GM19463 (cell line): ENCODE measurements at regions not wholly inside any gene's neighbourhood (a gene's known extent, or its start where the extent isn't known, plus 50 kb on each side); places are given as distances from the start of the nearest gene placed in this dataset.
"Not testable (repeated sequence)": the region's sequence is repeated elsewhere in the genome, so short reads cannot be mapped to it uniquely, and the experiment has no call there.

Experiments
- ATAC-seq: cut with Tn5 transposase; IDR thresholded peaks from one replicate; pipeline ENCODE4 v1.9.1; 2021; ENCODE audit warnings: mild to moderate bottlenecking, moderate library complexity; ENCODE audit not compliant: unreplicated experiment

DNA sequence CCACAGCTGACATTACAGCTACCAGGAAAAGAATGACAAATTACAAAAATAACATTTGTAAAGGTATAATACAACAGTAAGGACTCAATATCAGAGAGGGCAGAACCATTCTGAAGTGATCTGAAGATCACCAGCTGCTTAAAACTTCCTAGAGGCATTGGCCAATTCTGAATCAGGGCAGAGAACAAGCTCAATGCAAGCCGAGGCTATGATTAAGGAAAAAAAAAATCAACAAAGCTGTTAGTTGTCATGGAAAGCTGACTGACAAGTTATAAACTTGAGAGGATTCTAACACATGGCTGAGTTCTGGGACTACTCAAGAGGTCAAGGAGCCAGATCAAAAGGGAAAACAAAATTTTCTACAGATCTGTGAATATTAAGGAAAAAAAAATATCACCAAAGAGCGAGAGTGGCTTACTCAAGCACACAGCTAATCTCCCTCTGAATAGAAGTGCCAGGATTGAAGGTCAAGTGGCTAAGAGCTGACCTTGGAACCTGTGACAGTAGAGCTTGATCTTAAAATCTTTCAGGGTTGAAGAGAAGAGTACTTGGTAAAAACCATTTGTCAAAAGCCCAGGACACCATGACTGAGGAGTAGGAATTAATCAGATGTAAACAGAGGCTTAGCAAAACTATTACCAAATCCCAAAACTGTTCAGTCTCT, 383.4 kb downstream of the USP25 start:
- no peak for ATAC-seq

- no peak for ATAC-seq
These were observed 385.7 kb downstream of the USP25 start for GRCh38 chr21:16115461-16115860.

DNA sequence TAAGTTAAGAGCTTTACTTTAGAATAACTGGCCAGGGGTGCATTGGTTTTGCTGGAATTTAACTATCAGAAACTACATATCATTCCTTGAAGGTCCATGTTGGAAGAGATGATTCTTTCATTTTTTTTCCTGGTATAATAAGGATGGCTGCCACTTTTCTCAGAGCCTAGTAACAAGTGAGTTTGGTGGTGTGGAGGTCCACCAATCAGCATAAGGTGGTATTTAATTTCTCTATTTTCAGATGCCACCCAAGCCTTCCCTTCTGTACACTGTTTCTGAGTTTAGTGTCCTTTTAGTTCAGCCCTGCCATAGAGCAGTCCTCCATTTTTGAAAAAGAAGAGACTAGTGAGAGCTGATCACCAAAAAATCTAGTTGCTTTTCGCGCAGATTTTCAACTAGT, 386.3 kb downstream of the USP25 start:
- ATAC-seq = no peak

GRCh38 chr21:16116798-16117197, 387.0 kb downstream of the USP25 start:
- ATAC-seq = no peak

GRCh38 chr21:16117331-16117730, 387.5 kb downstream of the USP25 start:
- no peak for ATAC-seq

- ATAC-seq = no peak
These were observed 388.2 kb downstream of the USP25 start for GRCh38 chr21:16117851-16118590.

- ATAC-seq = no peak
These were observed 394.8 kb downstream of the USP25 start for GRCh38 chr21:16124378-16125138.

GRCh38 chr21:16125274-16125673, 395.5 kb downstream of the USP25 start:
- ATAC-seq = no peak

- not testable (repeated sequence) for ATAC-seq
These were observed 402.7 kb downstream of the USP25 start for GRCh38 chr21:16132453-16132852.

GRCh38 chr21:16133248-16133647, 403.5 kb downstream of the USP25 start:
- no peak for ATAC-seq

DNA sequence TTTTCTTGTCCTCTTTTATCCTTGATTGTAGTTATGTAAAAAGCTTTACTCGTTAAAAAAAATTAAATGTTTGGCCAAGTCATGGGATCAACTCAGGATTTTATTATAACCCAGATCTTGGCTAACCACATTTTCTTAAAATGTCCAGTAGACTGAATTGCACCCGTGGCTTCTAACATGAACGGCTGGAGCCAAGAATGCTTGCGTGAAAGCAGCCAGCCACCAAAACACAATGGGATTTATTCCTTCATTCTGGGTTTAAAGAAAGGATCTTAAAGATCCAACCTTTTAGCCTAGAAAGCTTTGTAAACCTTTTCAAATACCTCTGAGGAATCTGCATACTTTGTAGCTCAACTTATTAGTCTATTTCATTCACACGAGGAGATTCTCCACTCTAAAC, 404.4 kb downstream of the USP25 start:
- no peak for ATAC-seq

- no peak for ATAC-seq
These were observed 407.3 kb downstream of the USP25 start for GRCh38 chr21:16137106-16137505.

GRCh38 chr21:16145052-16145451, 415.3 kb downstream of the USP25 start:
- ATAC-seq = no peak

DNA sequence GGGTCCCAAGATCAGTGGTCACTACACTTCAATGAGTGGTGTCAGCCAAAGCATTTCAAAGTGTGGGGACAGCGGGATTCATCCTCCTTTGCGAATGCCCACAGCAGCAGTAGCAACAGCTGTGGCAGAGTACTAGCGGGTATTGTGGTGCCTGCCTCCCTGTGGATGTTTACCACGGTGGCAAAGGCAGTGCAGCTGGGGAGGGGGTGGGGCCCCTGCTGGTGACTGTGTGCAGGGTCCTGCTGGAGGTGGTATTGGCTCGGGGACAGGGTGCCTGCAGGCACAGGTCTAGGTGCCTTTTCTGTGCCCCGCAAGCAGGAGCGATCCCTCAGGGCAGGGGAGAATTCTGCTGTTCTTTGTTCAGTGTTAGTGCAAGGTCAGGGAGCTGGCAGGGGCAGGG, 415.7 kb downstream of the USP25 start:
- no peak for ATAC-seq

GRCh38 chr21:16154321-16154720, 424.5 kb downstream of the USP25 start:
- ATAC-seq = no peak

- ATAC-seq = no peak
These were observed 425.3 kb downstream of the USP25 start for GRCh38 chr21:16154951-16155635.

- no peak for ATAC-seq
These were observed 427.2 kb downstream of the USP25 start for GRCh38 chr21:16156841-16157489.

DNA sequence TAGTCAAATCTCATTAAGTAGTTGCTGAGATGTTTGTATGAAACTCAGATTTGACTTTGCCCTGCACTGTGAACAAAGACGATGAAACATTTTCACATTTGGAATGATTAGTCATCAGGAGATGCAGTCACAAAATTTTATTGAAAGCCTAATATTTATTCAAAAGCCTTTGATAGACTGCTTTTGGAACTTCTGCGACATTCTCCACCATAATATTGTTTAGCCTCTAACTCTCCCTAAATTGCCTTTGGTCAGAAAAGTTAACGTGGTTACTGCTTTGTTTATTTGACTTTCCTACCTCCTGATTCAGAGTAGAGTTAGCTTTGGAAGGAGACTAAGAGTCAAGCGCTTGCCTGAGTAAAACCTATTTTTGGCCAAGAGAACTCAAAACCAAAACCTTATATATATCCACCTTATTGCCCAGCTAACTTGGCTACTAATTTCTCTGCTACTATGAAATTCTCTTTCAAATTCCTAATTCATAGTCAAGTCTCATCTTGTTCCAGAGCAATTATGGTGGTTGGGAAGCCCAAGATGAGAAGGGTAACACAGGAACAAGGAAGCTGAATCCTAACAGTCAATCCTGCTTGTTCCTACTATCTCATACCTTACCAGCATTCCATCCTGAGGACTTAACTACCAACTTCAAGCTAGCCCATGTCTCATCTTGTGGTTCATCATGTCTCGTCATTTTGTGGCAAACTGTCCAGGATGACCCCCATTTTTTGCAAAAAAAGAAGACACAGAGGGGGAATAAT, 429.6 kb downstream of the USP25 start:
- ATAC-seq = no peak

DNA sequence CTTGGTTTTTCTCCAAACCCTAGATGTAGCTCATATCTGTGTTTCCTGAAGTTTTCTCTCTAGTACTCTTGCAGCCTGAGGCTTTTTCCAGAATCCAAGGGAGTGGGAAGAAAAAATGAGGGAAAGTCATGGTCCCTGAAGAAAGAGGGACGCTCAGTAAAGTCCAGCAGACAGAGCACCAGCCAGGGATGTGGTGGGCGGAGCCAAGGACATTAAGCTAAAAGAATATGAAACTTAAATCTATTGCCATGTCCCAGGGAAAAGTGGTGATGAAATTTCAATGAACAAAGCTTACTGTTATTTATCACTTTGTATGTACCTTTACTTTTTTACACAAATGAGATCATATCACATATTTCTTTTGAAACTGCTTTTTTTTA, 430.2 kb downstream of the USP25 start:
- ATAC-seq = no peak

GRCh38 chr21:16162953-16163352, 433.2 kb downstream of the USP25 start:
- no peak for ATAC-seq
